Spinal cord (tissue), 9 donors: ENCODE measurements at regions not wholly inside any gene's neighbourhood (a gene's known extent, or its start where the extent isn't known, plus 50 kb on each side); places are given as distances from the start of the nearest gene placed in this dataset.
A peak's percentile ranks its signal among the peaks of the same experiment; 100 is the strongest.

ENCODE experiments used
- DNase-seq, 6 donors: peaks; one replicate each; pipeline versions ENCODE4 v3.0.0 to v3.0.0-alpha.2; 2013 to 2015; ENCODE audit warnings: low spot score in 6 of 6, low read depth in 4 of 6
- H3K27ac ChIP-seq: one replicate; pipeline ENCODE4 v1.5.1; 2013; ENCODE audit warnings: low read depth, low read length, control low read depth
- H3K27me3 ChIP-seq: one replicate; pipeline ENCODE4 v1.6.1; 2013; ENCODE audit warnings: low read length; ENCODE audit not compliant: control insufficient read depth, insufficient read depth
- H3K36me3 ChIP-seq: one replicate; pipeline ENCODE4 v1.6.1; 2013; ENCODE audit warnings: low read length; ENCODE audit not compliant: control insufficient read depth, insufficient read depth
- H3K4me1 ChIP-seq: one replicate; pipeline ENCODE4 v1.6.1; 2013; ENCODE audit warnings: low read length; ENCODE audit not compliant: control insufficient read depth, insufficient read depth
- H3K4me3 ChIP-seq: one replicate; pipeline ENCODE4 v1.5.1; 2013; ENCODE audit warnings: low read depth, low read length, control low read depth
- H3K9me3 ChIP-seq: one replicate; pipeline ENCODE4 v1.6.1; 2013; ENCODE audit warnings: low read length; ENCODE audit not compliant: control insufficient read depth, insufficient read depth
- whole genome bisulfite sequencing: methylation state at CpG from one replicate; pipeline ENCODE4 v1.1.5; 2013; ENCODE audit warnings: missing lambda C conversion rate; ENCODE audit not compliant: insufficient coverage; 5-methylcytosine and 5-hydroxymethylcytosine counted together
- donor health status: healthy.

DNA sequence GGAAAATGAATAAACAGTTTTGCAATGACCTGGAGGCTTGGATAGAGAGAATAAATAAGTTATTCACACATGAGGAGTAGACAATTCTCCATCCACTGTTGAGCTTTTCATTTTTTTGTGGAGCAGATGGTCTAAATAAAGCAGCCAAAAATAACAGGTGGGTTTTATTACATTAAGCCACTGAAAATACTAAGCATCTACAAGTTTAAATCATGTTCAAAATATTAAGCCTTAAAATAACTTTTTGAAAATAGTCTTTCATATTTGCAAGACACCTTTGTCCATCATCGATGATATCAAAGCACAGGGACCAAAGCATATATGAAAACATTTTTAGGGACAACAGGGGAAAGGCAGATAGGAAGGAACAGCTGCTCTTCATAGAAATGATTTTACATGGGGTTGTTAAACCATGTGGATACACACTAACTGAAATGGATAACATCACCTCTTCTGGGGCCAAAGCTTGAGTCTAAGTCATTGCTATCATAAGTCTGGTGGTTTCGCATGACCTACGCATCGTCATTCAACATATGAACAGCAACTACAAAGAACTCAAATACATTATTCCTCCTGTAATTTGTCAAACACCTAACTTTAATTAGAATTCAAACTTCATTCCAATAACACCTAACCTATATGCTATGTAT lies 197.6 kb upstream of the CHST9 start:
- Histone ChIP-seq H3K27me3 (no peaks in the 10 kb centered on the region), H3K9me3 (no peaks in the 10 kb centered on the region), H3K27ac (no peak overlapping the region), H3K4me3 (no peak overlapping the region), H3K4me1 (no peaks in the 10 kb centered on the region), H3K36me3 (no peaks in the 10 kb centered on the region)
- WGBS = no CpG with 5 or more reads among the region's 4 CpGs
- DNase-seq = peak in 2 of 6 donors; percentile 15 to 19

DNA sequence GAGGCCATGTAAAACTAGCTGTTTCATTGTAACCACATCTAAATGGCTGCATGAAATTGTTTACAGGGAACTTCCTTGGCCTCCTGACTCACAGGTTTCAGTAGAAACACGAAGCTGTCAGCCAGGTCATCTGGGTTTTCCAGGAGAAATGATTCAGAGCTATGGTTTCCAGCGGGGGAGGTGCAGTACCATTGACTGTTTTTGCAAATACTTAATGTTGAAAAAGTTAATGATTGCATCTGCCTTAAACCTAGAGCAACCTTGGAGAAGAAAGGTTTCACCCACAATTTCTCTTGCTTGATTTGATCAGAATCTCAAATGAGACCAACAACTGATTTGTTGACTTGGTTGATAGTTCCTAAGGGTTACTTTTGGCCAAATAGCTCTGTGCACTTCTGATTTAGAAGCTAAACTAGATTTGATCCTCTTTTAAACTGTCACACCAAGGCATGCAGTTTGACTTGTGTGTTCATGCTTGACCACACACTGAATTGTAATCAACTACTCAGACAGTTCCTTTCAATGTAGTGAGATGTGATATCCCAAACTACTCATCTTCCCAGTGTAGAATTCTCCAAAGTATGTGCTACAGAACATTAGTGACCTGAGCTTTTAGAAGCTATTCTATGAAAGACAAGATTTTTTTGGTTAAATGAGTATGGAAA lies 193.5 kb upstream of the CHST9 start:
- H3K36me3 ChIP-seq = no peaks in the 10 kb centered on the region
- H3K4me1 ChIP-seq = no peaks in the 10 kb centered on the region
- 100% methylated on average over 1 of the region's 2 CpGs for WGBS
- H3K27ac ChIP-seq = no peak overlapping the region
- no peak overlapping the region for H3K4me3 ChIP-seq
- no peaks in the 10 kb centered on the region for H3K9me3 ChIP-seq
- no peak for DNase-seq
- H3K27me3 ChIP-seq = no peaks in the 10 kb centered on the region

DNA sequence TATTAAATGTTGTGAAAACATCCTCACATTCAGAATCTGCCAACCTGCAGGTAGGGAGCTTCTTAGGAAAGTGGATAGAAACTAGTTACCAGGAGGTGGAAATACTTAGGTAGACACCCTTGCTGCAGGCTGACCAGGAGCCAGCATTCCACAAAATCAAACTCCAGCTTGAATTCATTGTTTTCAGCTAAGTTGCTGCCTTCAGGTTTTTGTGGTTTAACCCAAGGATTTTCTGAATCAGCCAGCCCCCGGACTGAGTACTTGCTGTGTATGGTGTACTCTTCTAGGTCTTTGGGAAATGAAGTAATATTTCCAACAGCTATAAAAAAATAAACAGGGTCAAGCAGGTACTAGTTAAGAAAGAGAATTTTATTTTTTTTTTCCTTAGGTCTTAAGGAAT lies 192.1 kb upstream of the CHST9 start:
- H3K27me3 ChIP-seq = no peaks in the 10 kb centered on the region
- H3K9me3 ChIP-seq = no peaks in the 10 kb centered on the region
- WGBS = no CpG with 5 or more reads among the region's 1 CpG
- H3K36me3 ChIP-seq = no peaks in the 10 kb centered on the region
- H3K4me1 ChIP-seq = no peaks in the 10 kb centered on the region
- H3K4me3 ChIP-seq = no peak overlapping the region
- DNase-seq = no peak
- H3K27ac ChIP-seq = no peak overlapping the region

DNA sequence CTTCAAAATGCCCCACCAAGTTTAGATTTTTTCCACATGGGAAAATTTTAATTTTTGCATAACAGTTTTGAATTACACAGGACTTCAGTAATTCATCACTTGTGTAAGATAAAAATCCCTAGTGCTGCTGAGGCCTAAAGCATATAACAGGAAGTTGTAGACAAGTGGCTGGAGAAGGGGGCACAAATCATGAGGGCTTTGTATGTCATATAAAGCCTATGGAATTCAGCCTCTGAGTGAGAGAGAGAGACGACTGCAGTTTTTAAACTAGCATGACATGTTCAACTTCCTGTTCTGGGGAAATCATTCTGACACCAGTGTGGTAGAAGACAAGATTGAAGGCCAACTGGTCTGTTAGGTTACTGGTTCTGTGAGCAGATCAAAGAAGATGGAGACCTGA lies 187.3 kb upstream of the CHST9 start:
- Histone ChIP-seq H3K36me3 (no peaks in the 10 kb centered on the region), H3K27ac (no peak overlapping the region), H3K9me3 (no peaks in the 10 kb centered on the region), H3K4me1 (no peaks in the 10 kb centered on the region), H3K27me3 (no peaks in the 10 kb centered on the region), H3K4me3 (no peak overlapping the region)
- 38% methylated on average over 1 of the region's 1 CpG for WGBS
- DNase-seq = no peak

DNA sequence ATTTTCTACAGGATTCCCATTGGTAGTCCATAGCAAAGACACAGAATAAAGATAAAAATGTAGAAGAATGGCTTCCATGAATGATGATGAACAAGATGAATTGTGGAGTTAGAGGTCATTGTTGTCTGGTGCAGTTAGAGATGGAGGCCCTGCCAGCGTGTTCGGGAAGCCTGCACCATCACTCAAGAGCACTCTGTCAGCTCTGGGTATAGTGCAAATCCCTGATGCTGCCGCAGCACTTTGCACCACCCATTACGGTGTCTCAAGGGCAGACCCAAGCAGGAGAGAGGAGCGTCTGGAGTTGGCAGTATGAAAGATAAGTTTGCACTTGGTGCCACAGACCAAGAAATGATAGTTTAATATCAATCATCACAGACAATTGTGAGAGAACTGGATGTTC lies 181.6 kb upstream of the CHST9 start:
- H3K27me3 ChIP-seq = no peaks in the 10 kb centered on the region
- no peaks in the 10 kb centered on the region for H3K9me3 ChIP-seq
- H3K36me3 ChIP-seq = no peaks in the 10 kb centered on the region
- 53% methylated on average over 2 of the region's 5 CpGs for WGBS
- peak in 1 of 6 donors; percentile 28 for DNase-seq
- H3K27ac ChIP-seq = no peak overlapping the region
- no peak overlapping the region for H3K4me3 ChIP-seq
- H3K4me1 ChIP-seq = no peaks in the 10 kb centered on the region

DNA sequence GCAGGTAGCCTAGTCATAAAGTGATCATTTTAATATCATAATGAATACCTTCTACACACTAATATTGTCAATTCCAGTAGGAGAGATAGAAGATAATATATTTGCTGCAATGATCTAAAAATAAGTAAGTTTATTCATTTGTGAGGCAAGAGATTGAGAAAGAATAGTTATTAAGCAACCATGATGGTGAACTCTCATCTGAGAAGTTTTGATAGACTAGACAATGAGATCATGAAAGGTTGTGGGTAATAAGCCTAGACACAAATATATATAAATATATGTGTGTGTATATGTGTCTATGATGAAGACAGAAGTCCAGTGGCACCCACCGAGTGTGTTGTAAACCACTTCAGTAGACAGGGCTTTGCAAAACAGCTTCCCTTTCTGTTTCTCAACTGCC lies 181.0 kb upstream of the CHST9 start:
- H3K27ac ChIP-seq = no peak overlapping the region

DNA sequence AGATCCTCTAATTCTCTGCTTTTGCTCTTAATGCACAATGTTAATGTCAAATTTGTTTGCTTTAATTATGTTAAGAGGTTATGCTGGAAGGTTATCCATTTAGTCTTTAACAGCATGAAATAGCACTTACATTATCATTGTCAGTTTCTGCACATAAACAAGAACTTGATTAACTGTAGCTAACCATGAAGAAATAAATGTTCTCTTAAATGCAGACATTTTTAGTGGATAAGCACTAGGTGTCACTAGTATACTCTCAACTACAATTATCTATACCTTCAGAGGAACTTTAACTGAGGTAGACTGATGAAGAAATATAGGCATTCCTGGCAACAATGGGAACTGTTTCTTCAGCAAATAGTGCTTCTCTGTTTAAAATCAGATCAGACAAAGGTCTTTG lies 178.8 kb upstream of the CHST9 start:
- Histone ChIP-seq H3K27ac (no peak overlapping the region), H3K27me3 (no peaks in the 10 kb centered on the region), H3K36me3 (no peaks in the 10 kb centered on the region), H3K4me1 (no peaks in the 10 kb centered on the region), H3K9me3 (no peaks in the 10 kb centered on the region), H3K4me3 (no peak overlapping the region)
- DNase-seq = peak; percentile 6 to 82 (median 16)

More for the DNA sequence above, 181.0 kb upstream of the CHST9 start:
- no peak overlapping the region for H3K4me3 ChIP-seq
- no CpG with 5 or more reads among the region's 1 CpG for WGBS
- H3K9me3 ChIP-seq = no peaks in the 10 kb centered on the region
- no peaks in the 10 kb centered on the region for H3K4me1 ChIP-seq
- DNase-seq = no peak
- H3K27me3 ChIP-seq = no peaks in the 10 kb centered on the region
- H3K36me3 ChIP-seq = no peaks in the 10 kb centered on the region

DNA sequence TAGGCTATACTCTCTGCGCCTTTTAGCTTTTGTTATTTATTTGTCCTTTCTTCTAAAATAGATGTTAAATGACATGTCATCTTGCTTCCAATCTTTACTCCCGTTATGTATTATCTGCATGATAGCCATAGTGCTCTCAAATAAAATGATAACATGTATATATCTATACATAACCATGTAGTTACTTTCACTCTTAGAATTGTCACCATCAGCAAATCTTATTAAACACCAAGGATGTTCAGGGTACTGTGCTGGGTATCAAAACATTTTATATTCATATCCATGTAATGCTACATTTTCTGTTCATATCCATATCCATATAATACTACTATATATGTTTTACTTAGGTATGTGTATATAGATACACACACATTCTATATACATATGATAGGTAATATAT lies 176.4 kb upstream of the CHST9 start:
- DNase-seq = no peak
- WGBS = no CpG with 5 or more reads among the region's 2 CpGs
- Histone ChIP-seq H3K27ac (no peak overlapping the region), H3K36me3 (no peaks in the 10 kb centered on the region), H3K4me3 (no peak overlapping the region), H3K27me3 (no peaks in the 10 kb centered on the region), H3K9me3 (no peaks in the 10 kb centered on the region), H3K4me1 (no peaks in the 10 kb centered on the region)

DNA sequence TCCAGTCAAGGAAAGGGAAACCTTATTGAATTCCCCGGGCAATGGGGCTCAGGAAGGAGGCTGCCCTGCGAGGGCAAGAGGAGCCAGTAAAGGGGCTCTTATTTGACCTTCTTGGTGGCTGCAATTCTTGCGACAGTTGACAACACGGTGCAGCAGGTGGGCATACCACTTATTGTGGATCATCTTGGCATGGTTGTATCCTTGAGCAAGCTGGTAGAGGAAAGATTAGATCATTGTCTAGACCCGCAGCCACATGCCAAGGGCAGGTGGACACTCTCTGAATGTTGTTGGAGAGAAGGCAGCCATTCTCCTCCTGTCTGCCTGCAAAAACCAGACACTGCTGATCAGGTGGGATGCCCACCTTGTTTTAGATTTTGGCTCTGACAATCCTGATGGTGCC lies 170.2 kb upstream of the CHST9 start:
- no peaks in the 10 kb centered on the region for H3K36me3 ChIP-seq
- H3K27ac ChIP-seq = no peak overlapping the region
- 79% methylated on average over 5 of the region's 5 CpGs for WGBS
- DNase-seq = no peak
- no peaks in the 10 kb centered on the region for H3K4me1 ChIP-seq
- H3K27me3 ChIP-seq = no peaks in the 10 kb centered on the region
- no peak overlapping the region for H3K4me3 ChIP-seq
- no peaks in the 10 kb centered on the region for H3K9me3 ChIP-seq

DNA sequence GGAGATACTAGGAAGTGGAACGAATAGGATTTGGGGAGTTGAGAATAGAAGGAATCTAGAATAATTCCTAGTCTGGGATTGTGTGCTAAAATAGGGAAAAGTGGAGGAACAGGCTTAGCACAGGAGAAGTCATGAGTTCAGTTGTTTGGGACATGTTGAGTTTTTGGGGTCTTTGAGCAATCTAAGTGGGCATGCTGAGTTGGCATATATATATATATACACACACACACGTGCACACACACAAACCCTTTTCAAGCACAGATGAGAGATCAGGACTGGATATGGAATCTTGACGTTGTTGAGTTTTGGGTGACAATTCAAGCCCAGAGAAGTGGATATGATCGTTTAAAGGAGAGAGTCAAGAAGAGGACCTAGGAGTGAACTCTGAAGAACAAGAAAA lies 168.2 kb upstream of the CHST9 start:
- no peaks in the 10 kb centered on the region for H3K27me3 ChIP-seq
- H3K4me3 ChIP-seq = no peak overlapping the region
- no peak overlapping the region for H3K27ac ChIP-seq
- WGBS = 96% methylated on average over 2 of the region's 4 CpGs
- no peaks in the 10 kb centered on the region for H3K9me3 ChIP-seq
- H3K36me3 ChIP-seq = no peaks in the 10 kb centered on the region
- no peak for DNase-seq
- no peaks in the 10 kb centered on the region for H3K4me1 ChIP-seq
